GM12875 (cell line): ENCODE measurements at regions not wholly inside any gene's neighbourhood (a gene's known extent, or its start where the extent isn't known, plus 50 kb on each side); places are given as distances from the start of the nearest gene placed in this dataset.

ENCODE experiments used
- H3K4me3 ChIP-seq: one replicate; pipeline ENCODE4 v1.5.1; 2011; ENCODE audit warnings: low read depth, low read length, control low read depth
- CTCF ChIP-seq: IDR thresholded peaks from 2 replicates; pipeline ENCODE4 v1.5.1; 2011; ENCODE audit warnings: low read depth, mild to moderate bottlenecking, control low read depth, inconsistent platforms, low read length, moderate library complexity, borderline replicate concordance; ENCODE audit not compliant: insufficient read depth

DNA sequence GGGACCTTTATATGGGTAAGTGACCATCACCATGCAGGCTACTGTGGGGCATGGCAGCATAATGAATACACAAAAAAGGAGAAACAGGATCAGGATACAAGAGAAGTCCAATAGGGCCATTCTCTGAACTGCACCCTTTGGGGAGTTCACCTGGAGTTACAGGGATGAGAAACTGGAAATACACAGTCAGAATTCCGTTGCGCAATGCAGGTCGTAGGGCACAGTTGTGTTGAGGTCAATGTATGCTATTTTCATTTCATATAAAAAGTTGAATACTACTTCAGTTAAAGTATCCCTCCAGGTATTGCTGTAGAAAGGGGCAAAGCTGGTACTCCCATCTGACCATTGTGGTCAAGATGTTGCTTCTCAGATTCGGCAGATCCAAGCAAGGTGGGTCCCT is 471.4 kb downstream of the DMRT2 start:
- no peak for TF ChIP-seq CTCF

GRCh38 chr9:1522219-1522767 is 472.1 kb downstream of the DMRT2 start:
- no peak for TF ChIP-seq CTCF

More for the DNA sequence above, 471.4 kb downstream of the DMRT2 start:
- no peak overlapping the region for H3K4me3 ChIP-seq

DNA sequence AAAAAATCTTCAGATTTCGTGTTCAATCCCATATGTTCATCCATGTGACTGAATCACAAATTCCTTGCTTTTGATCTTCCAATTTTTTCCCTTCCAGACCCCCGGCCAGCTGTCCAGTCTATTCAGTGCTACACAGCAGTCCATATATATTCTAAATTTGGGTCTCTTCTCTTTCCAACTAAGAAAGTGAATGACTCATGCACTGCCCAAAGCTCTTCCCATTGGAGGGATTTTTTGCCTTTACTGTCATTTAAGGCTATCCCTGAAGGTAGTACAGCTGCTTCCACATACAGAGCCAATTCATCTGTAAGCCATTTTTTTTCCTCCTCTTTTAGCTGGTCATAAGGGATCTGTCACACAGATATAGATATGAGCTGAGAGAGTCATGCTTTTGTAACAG is 478.3 kb downstream of the DMRT2 start:
- TF ChIP-seq CTCF = no peak

More at GRCh38 chr9:1522219-1522767, 472.1 kb downstream of the DMRT2 start:
- H3K4me3 ChIP-seq = no peak overlapping the region

GRCh38 chr9:1530696-1531095 is 480.5 kb downstream of the DMRT2 start:
- H3K4me3 ChIP-seq = no peak overlapping the region
- TF ChIP-seq CTCF = no peak

More for the DNA sequence above, 478.3 kb downstream of the DMRT2 start:
- no peak overlapping the region for H3K4me3 ChIP-seq

- no peak overlapping the region for H3K4me3 ChIP-seq
- no peak for TF ChIP-seq CTCF
These were observed 481.3 kb downstream of the DMRT2 start for GRCh38 chr9:1531424-1531823.

DNA sequence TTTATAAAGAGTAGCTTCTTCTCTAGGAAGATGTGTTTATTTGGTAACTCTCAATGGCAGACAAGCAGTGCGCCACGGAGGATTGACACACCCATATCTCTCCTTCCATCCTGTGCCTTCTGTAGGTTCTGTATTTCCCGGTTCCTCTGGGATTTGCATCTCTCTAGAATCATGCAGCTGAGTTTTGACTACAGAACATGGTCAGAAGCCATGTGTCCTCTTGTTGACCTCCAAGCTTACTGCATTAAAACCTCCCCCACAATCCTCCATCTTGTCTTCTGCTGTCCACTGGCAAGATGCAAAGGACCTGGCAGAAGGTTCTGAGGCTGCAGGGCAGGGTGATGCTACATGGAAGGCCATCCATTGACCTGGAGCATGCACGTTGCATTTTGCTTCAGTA is 482.0 kb downstream of the DMRT2 start:
- H3K4me3 ChIP-seq = no peak overlapping the region
- no peak for TF ChIP-seq CTCF

DNA sequence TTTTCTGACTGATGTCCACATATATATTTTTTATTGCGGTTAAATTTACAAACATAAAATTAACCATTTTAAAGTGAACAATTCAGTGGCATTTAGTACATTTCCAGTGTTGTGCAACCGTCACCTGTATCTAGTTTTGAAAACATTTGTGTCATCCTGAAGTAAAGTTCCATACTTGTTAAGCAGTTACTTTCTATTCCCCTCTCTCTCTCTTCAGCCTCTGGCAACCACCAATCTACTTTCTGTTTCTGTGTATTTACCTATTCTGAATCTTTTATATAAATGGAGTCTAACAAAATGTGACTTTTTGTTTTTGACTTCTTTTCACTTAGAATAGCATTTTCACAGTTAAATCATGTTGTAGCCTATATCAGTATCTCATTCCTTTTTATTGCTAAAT is 480.1 kb upstream of the SMARCA2 start:
- no peak for TF ChIP-seq CTCF
- H3K4me3 ChIP-seq = no peak overlapping the region
